OCI-LY1 (cell line): ENCODE measurements at regions not wholly inside any gene's neighbourhood (a gene's known extent, or its start where the extent isn't known, plus 50 kb on each side); places are given as distances from the start of the nearest gene placed in this dataset.

Experiments used
- H2AFZ ChIP-seq: fragments of 200-600 bp; sonication (generic), shearing (Covaris generic); 2 replicates; pipeline ENCODE4 v1.6.0; 2014; ENCODE audit warnings: antibody characterized with exemption, mild to moderate bottlenecking, low read length
- H3F3A ChIP-seq: fragments of 200-600 bp; sonication (generic), shearing (Covaris generic); 2 replicates; pipeline ENCODE4 v1.6.0; 2014; ENCODE audit warnings: mild to moderate bottlenecking, antibody characterized with exemption, low read length, moderate library complexity; ENCODE audit not compliant: insufficient read depth
- H3K27ac ChIP-seq: fragments of 200-600 bp; sonication (generic); 2 replicates; pipeline ENCODE4 v1.5.1; 2014; ENCODE audit warnings: low read length, mixed run types, mild to moderate bottlenecking, low read depth; ENCODE audit not compliant: poor library complexity, severe bottlenecking
- H3K27me3 ChIP-seq: fragments of 200-600 bp; sonication (generic); 2 replicates; pipeline ENCODE4 v1.6.0; 2014; ENCODE audit warnings: antibody characterized with exemption, mild to moderate bottlenecking, low read length, moderate library complexity; ENCODE audit not compliant: insufficient read depth
- H3K36me3 ChIP-seq: fragments of 200-600 bp; sonication (generic); 2 replicates; pipeline ENCODE4 v1.6.1; 2014; ENCODE audit warnings: mild to moderate bottlenecking, antibody characterized with exemption, low read length, moderate library complexity, mixed read lengths; ENCODE audit not compliant: insufficient read depth
- H3K4me1 ChIP-seq: fragments of 200-600 bp; sonication (generic); 2 replicates; pipeline ENCODE4 v1.5.1; 2014; ENCODE audit warnings: mild to moderate bottlenecking, low read length, moderate library complexity; ENCODE audit not compliant: insufficient read depth, severe bottlenecking
- H3K4me2 ChIP-seq: fragments of 200-600 bp; sonication (generic), shearing (Covaris generic); 2 replicates; pipeline ENCODE4 v1.6.1; 2014; ENCODE audit warnings: low read length
- H3K4me3 ChIP-seq: fragments of 200-600 bp; sonication (generic); 2 replicates; pipeline ENCODE4 v1.5.1; 2014; ENCODE audit warnings: low read length, low read depth, mild to moderate bottlenecking, mixed read lengths; ENCODE audit not compliant: poor library complexity, severe bottlenecking
- H3K79me2 ChIP-seq: fragments of 200-600 bp; shearing (Covaris generic); 2 replicates; pipeline ENCODE4 v1.6.1; 2016; ENCODE audit warnings: mixed run types, low read length, mixed read lengths; ENCODE audit not compliant: insufficient read depth
- H3K9ac ChIP-seq: fragments of 200-600 bp; sonication (generic), shearing (Covaris generic); 2 replicates; pipeline ENCODE4 v1.6.1; 2014; ENCODE audit warnings: mild to moderate bottlenecking, low read length, mixed read lengths
- H3K9me2 ChIP-seq: fragments of 200-600 bp; sonication (generic), shearing (Covaris generic); 2 replicates; pipeline ENCODE4 v1.6.1; 2014; ENCODE audit warnings: low read depth, mild to moderate bottlenecking, low read length, mixed read lengths
- H3K9me3 ChIP-seq: fragments of 200-600 bp; shearing (Covaris generic); 2 replicates; pipeline ENCODE4 v1.6.1; 2014; ENCODE audit warnings: low read length, mixed read lengths
- H4K20me1 ChIP-seq: fragments of 200-600 bp; sonication (generic), shearing (Covaris generic); 2 replicates; pipeline ENCODE4 v1.6.0; 2016; ENCODE audit warnings: mild to moderate bottlenecking, low read length; ENCODE audit not compliant: insufficient read depth
- EZH2 ChIP-seq: fragments of 200-600 bp; sonication (generic), shearing (Covaris generic); IDR thresholded peaks from 2 replicates; pipeline ENCODE4 v1.8.0; 2017; ENCODE audit warnings: borderline replicate concordance, mixed run types, mild to moderate bottlenecking, antibody characterized with exemption, low read length, moderate library complexity, mixed read lengths
- TF ChIP-seq, protein P1 (sequence below): fragments of 200-600 bp; sonication (generic), shearing (Covaris generic); IDR thresholded peaks from 2 replicates; pipeline ENCODE4 v1.5.1; 2017; ENCODE audit warnings: mild to moderate bottlenecking, antibody characterized with exemption, low read length, moderate library complexity, mixed read lengths

DNA sequence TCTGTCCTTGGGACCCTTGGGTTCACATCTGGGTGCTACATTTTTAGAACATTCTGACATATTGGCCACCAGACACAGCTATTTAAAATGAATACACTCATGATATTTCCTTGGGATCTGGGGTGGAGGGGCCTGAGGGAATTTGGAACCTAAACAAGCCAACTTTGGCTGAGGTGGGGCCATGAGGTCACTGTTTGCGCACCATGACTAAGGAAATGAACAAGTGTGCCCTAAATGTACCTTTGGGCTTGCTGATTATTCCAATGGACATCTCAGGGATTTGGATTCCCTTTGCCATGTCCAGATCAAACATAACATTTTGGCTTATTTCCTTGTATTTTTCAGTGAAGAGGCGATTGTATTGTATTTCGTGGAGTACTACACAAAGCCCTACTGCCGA, 80.5 kb upstream of the SEC11C start:
- no peaks in the 10 kb centered on the region for H3K36me3 ChIP-seq
- H3K9ac ChIP-seq: no peak overlapping the region
- no peak overlapping the region for H3K27ac ChIP-seq
- H3K4me2 ChIP-seq: no peak overlapping the region
- H3F3A ChIP-seq: no peaks in the 10 kb centered on the region
- no peaks in the 10 kb centered on the region for H3K9me3 ChIP-seq
- peaks cover 6% of the 10 kb centered on the region; the same call in 1 of the 2 replicates for H3K27me3 ChIP-seq
- no peaks in the 10 kb centered on the region for H4K20me1 ChIP-seq
- H2AFZ ChIP-seq: no peak overlapping the region
- TF ChIP-seq, protein P1, sequence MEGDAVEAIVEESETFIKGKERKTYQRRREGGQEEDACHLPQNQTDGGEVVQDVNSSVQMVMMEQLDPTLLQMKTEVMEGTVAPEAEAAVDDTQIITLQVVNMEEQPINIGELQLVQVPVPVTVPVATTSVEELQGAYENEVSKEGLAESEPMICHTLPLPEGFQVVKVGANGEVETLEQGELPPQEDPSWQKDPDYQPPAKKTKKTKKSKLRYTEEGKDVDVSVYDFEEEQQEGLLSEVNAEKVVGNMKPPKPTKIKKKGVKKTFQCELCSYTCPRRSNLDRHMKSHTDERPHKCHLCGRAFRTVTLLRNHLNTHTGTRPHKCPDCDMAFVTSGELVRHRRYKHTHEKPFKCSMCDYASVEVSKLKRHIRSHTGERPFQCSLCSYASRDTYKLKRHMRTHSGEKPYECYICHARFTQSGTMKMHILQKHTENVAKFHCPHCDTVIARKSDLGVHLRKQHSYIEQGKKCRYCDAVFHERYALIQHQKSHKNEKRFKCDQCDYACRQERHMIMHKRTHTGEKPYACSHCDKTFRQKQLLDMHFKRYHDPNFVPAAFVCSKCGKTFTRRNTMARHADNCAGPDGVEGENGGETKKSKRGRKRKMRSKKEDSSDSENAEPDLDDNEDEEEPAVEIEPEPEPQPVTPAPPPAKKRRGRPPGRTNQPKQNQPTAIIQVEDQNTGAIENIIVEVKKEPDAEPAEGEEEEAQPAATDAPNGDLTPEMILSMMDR: no peak
- no peak for TF ChIP-seq EZH2
- H3K9me2 ChIP-seq: no peaks in the 10 kb centered on the region
- H3K4me3 ChIP-seq: no peak overlapping the region
- no peaks in the 10 kb centered on the region for H3K79me2 ChIP-seq
- H3K4me1 ChIP-seq: peaks cover 20% of the 10 kb centered on the region

DNA sequence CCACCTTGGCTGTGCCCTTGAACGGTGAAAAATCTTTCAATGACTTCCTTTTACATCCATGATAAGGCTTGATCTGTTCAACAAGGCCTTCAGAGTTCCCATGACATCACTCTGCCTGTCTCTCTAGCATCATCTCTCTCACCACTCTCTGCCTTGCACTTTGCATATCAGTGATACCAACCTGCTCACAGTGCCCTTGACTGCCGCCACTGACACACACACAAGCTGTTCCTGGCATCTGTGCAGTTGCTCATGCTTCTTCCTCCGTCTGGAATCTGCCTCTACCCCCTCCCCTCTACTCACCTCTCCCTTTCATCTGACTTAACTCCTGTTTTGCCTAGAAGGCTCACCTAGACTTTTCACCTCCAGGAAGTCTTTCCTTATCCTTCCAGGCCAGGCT, 79.1 kb upstream of the SEC11C start:
- Histone ChIP-seq H2AFZ (no peak overlapping the region), H3K4me1 (peaks cover 18% of the 10 kb centered on the region), H3F3A (no peaks in the 10 kb centered on the region), H3K36me3 (no peaks in the 10 kb centered on the region), H3K27ac (no peak overlapping the region), H3K9me3 (no peaks in the 10 kb centered on the region), H3K27me3 (peaks cover 6% of the 10 kb centered on the region; the same call in 1 of the 2 replicates), H3K4me3 (no peak overlapping the region), H3K79me2 (no peaks in the 10 kb centered on the region; the same call in 1 of the 2 replicates), H4K20me1 (no peaks in the 10 kb centered on the region), H3K9me2 (no peaks in the 10 kb centered on the region), H3K9ac (no peak overlapping the region), H3K4me2 (no peak overlapping the region)
- TF ChIP-seq, protein P1: no peak
- no peak for TF ChIP-seq EZH2

DNA sequence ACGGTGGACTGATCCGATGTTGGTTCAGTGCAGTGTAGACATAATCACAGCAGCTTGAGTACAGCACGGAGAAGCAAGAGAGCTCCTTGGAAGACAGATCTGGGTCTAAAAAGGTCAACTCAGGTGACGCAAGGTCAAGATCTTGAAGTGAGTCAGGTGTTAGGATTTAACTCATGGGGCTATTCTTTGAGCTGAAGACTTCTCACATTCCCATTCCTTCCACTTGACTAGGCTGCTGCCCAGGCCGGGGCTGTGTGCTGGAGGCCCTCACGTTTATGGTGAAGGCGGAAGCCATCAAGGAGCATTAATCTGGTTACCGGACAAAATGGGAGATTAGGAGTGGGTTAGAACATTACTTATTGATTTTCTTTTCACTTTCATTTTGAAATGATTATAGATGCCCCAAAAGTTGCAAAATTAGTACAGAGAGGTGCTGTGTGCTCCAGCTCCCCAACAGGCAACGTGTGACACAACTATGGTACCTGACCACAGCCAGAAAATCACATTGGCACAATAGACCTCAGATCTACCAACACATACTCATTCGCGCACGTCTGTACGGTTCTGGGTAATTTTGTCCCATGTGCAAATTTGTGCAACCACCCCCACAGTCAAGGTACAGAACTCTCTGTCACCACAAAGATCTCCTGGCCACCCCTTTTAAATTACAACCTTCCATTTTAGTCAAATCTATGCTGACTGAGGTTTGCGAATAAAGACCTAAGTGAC, 77.6 kb upstream of the SEC11C start:
- no peak overlapping the region for H2AFZ ChIP-seq
- no peak overlapping the region for H3K4me2 ChIP-seq
- no peak overlapping the region for H3K27ac ChIP-seq
- TF ChIP-seq, protein P1: no peak
- no peak for TF ChIP-seq EZH2
- H3K4me3 ChIP-seq: no peak overlapping the region
- no peaks in the 10 kb centered on the region for H3K9me2 ChIP-seq
- no peaks in the 10 kb centered on the region for H3F3A ChIP-seq
- peaks cover 6% of the 10 kb centered on the region; the same call in 1 of the 2 replicates for H3K27me3 ChIP-seq
- H3K9ac ChIP-seq: no peak overlapping the region
- peaks cover 2% of the 10 kb centered on the region for H3K4me1 ChIP-seq
- H3K9me3 ChIP-seq: no peaks in the 10 kb centered on the region
- no peaks in the 10 kb centered on the region for H4K20me1 ChIP-seq
- no peaks in the 10 kb centered on the region; the same call in 1 of the 2 replicates for H3K79me2 ChIP-seq
- H3K36me3 ChIP-seq: no peaks in the 10 kb centered on the region
